ENCODE measurements at regions not wholly inside any gene's neighbourhood (a gene's known extent, or its start where the extent isn't known, plus 50 kb on each side); places are given as distances from the start of the nearest gene placed in this dataset.

- Histone ChIP-seq H3K4me3 (replicated peaks; ENCODE audit: insufficient read depth, low read length) (no peak overlapping the region), H3K27me3 (ENCODE audit: insufficient read depth, poor library complexity, severe bottlenecking) (no peaks in the 10 kb centered on the region), H3K27ac (replicated peaks) (no peak overlapping the region)
- TF ChIP-seq CTCF (IDR thresholded peaks at IDR 0.05; ENCODE audit: insufficient read depth, low read length) (no peak), GABPA (IDR thresholded peaks at IDR 0.05; ENCODE audit: low read depth) (no peak), POLR2AphosphoS5 (IDR thresholded peaks at IDR 0.05; ENCODE audit: low read depth) (no peak), SPI1 (IDR thresholded peaks at IDR 0.05; ENCODE audit: borderline replicate concordance, low read depth) (no peak)
- TF ChIP-seq, protein P1, sequence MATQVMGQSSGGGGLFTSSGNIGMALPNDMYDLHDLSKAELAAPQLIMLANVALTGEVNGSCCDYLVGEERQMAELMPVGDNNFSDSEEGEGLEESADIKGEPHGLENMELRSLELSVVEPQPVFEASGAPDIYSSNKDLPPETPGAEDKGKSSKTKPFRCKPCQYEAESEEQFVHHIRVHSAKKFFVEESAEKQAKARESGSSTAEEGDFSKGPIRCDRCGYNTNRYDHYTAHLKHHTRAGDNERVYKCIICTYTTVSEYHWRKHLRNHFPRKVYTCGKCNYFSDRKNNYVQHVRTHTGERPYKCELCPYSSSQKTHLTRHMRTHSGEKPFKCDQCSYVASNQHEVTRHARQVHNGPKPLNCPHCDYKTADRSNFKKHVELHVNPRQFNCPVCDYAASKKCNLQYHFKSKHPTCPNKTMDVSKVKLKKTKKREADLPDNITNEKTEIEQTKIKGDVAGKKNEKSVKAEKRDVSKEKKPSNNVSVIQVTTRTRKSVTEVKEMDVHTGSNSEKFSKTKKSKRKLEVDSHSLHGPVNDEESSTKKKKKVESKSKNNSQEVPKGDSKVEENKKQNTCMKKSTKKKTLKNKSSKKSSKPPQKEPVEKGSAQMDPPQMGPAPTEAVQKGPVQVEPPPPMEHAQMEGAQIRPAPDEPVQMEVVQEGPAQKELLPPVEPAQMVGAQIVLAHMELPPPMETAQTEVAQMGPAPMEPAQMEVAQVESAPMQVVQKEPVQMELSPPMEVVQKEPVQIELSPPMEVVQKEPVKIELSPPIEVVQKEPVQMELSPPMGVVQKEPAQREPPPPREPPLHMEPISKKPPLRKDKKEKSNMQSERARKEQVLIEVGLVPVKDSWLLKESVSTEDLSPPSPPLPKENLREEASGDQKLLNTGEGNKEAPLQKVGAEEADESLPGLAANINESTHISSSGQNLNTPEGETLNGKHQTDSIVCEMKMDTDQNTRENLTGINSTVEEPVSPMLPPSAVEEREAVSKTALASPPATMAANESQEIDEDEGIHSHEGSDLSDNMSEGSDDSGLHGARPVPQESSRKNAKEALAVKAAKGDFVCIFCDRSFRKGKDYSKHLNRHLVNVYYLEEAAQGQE (IDR thresholded peaks at IDR 0.05; ENCODE audit: insufficient replicate concordance, low read depth), result no peak
- no peak for DNase-seq (ENCODE audit: low read depth in 1 of 2, low spot score in 1 of 2)
Measured at GRCh38 chr1:60553730-60554129, 480.2 kb upstream of the C1orf87 start.

- Histone ChIP-seq H3K4me3 (replicated peaks; ENCODE audit: insufficient read depth, low read length) (no peak overlapping the region), H3K27ac (replicated peaks) (no peak overlapping the region), H3K27me3 (ENCODE audit: insufficient read depth, poor library complexity, severe bottlenecking) (no peaks in the 10 kb centered on the region)
- TF ChIP-seq SPI1 (IDR thresholded peaks at IDR 0.05; ENCODE audit: borderline replicate concordance, low read depth), result no peak
- no peak for TF ChIP-seq POLR2AphosphoS5 (IDR thresholded peaks at IDR 0.05; ENCODE audit: low read depth)
- TF ChIP-seq CTCF (IDR thresholded peaks at IDR 0.05; ENCODE audit: insufficient read depth, low read length), result no peak
- TF ChIP-seq GABPA (IDR thresholded peaks at IDR 0.05; ENCODE audit: low read depth), result no peak
- TF ChIP-seq, protein P1 (IDR thresholded peaks at IDR 0.05; ENCODE audit: insufficient replicate concordance, low read depth), result no peak
- no peak for DNase-seq (ENCODE audit: low read depth in 1 of 2, low spot score in 1 of 2)
Measured at GRCh38 chr1:60547821-60548220, 474.3 kb upstream of the C1orf87 start.

DNA sequence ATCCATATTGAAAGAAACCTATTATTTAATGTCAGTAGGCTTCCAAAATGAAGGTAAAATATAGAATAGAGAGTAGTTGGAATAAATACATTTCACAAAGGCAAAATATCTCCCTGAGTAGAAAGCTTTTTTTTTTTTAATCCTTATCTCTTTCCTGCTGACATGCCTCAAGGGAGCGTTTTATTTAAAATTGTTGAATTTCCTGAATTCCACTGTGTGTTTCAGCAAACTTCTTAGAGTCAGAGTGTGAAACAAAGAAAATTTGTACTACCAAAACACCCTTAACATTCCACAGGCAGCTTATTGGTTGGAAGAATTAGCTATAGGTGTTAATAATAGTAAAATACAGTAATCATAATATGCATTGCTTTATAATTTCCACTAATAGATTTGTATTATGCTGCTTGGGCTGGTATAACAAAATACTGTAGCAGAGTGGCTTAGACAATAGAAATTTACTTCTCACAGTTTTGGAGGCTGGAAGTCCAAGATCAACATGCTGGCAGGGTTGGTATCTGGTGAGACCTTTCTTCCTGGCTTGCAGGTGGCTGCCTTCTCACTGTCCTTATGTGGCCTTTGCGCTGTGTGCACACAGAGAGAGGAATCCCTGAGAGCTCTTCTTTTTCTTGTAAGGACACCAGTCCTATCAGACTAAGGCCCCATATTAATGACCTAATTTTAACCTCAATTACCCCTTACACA, 468.4 kb upstream of the C1orf87 start:
- no peaks in the 10 kb centered on the region for H3K27me3 ChIP-seq (ENCODE audit: insufficient read depth, poor library complexity, severe bottlenecking)
- DNase-seq (ENCODE audit: low read depth in 1 of 2, low spot score in 1 of 2), result no peak
- TF ChIP-seq SPI1 (IDR thresholded peaks at IDR 0.05; ENCODE audit: borderline replicate concordance, low read depth) (no peak), CTCF (IDR thresholded peaks at IDR 0.05; ENCODE audit: insufficient read depth, low read length) (no peak), POLR2AphosphoS5 (IDR thresholded peaks at IDR 0.05; ENCODE audit: low read depth) (no peak), GABPA (IDR thresholded peaks at IDR 0.05; ENCODE audit: low read depth) (no peak)
- TF ChIP-seq, protein P1 (IDR thresholded peaks at IDR 0.05; ENCODE audit: insufficient replicate concordance, low read depth), result no peak
- H3K27ac ChIP-seq (replicated peaks), result no peak overlapping the region
- H3K4me3 ChIP-seq (replicated peaks; ENCODE audit: insufficient read depth, low read length), result no peak overlapping the region

Measured in HL-60 (cell line).